A673 (cell line): ENCODE measurements at regions not wholly inside any gene's neighbourhood (a gene's known extent, or its start where the extent isn't known, plus 50 kb on each side); places are given as distances from the start of the nearest gene placed in this dataset.

Source experiments
- EZH2 ChIP-seq: fragments of 200-600 bp; sonication (generic); IDR thresholded peaks from 2 replicates; pipeline ENCODE4 v1.6.1; 2017; ENCODE audit warnings: borderline replicate concordance, low read depth, mild to moderate bottlenecking, mixed read lengths, antibody characterized with exemption, low read length; ENCODE audit not compliant: poor library complexity, severe bottlenecking
- TF ChIP-seq, protein P1 (sequence below): fragments of 300-800, 200-600 bp; sonication (generic); conservative IDR thresholded peaks from 2 replicates; pipeline ENCODE4 v1.5.1; 2017; ENCODE audit warnings: low read depth, mild to moderate bottlenecking, antibody characterized with exemption, low read length, moderate library complexity, mixed read lengths

GRCh38 chr3:80244390-80244789 lies 476.6 kb upstream of the ROBO1 start:
- TF ChIP-seq, protein P1, sequence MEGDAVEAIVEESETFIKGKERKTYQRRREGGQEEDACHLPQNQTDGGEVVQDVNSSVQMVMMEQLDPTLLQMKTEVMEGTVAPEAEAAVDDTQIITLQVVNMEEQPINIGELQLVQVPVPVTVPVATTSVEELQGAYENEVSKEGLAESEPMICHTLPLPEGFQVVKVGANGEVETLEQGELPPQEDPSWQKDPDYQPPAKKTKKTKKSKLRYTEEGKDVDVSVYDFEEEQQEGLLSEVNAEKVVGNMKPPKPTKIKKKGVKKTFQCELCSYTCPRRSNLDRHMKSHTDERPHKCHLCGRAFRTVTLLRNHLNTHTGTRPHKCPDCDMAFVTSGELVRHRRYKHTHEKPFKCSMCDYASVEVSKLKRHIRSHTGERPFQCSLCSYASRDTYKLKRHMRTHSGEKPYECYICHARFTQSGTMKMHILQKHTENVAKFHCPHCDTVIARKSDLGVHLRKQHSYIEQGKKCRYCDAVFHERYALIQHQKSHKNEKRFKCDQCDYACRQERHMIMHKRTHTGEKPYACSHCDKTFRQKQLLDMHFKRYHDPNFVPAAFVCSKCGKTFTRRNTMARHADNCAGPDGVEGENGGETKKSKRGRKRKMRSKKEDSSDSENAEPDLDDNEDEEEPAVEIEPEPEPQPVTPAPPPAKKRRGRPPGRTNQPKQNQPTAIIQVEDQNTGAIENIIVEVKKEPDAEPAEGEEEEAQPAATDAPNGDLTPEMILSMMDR: no peak
- TF ChIP-seq EZH2: no peak
